ENCODE measurements at regions not wholly inside any gene's neighbourhood (a gene's known extent, or its start where the extent isn't known, plus 50 kb on each side); places are given as distances from the start of the nearest gene placed in this dataset.

DNA sequence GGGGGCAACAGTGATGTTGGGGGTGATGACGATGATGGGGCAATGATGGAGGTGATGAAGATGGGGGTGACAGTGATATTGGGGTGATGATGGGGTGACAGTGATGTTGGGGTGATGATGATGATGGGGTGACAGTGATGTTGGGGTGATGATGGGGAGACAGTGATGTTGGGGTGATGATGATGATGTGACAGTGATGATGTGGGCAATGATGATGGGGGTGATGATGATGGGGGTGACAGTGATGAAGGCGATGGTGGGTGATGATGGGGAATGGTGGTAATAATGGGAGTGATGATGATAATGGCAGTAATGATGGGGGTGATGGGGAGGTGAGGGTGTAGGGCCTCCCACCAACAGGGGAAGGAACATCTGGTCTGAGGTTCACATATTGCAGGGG, 150.6 kb downstream of the ERMARD start:
- Mint-ChIP-seq H3K27ac (no peak overlapping the region), H3K4me3 (no peak overlapping the region)
- 98% methylated on average over 2 of the region's 2 CpGs for WGBS (ENCODE audit: insufficient coverage)

DNA sequence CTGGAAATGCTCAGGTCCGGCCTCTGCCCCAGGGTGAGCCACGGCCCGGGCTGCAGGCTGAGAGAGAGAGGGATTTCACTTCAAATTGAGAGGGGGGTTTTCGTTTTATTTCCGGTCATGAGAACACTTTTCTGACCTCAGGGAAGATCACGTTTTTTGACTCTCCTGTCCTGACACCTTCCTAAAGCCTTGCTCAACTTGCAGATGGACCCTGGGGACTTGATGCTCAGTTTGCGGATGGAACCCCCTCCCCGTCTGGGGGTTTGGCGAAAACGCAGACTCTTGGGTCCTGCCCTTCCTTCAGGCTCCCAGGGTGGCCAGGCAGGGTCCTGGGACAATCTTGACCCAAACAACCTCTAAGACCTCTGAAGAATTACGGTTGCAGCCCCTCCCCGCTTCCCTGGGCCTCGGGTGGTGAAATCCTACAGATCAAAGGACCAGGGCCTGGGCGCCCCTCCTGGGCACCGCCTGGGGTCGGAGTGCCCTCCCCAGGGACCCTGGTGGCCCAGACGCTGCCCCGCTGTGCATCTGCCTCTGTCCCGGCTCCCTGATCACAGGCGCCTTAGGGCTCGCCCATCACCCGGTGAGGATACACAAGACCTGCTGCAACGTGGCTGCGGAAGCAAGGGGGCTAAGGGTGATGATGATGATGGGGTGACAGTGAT, 148.2 kb downstream of the ERMARD start:
- Histone ChIP-seq H3K4me3 (ENCODE audit: low read length) (no peak overlapping the region), H3K36me3 (ENCODE audit: control insufficient read depth, insufficient read depth, low read length) (no peaks in the 10 kb centered on the region), H3K27ac (ENCODE audit: low read length) (no peak overlapping the region), H3K4me1 (ENCODE audit: control insufficient read depth, insufficient read depth, low read length) (no peaks in the 10 kb centered on the region), H3K27me3 (ENCODE audit: control insufficient read depth, insufficient read depth, low read length) (no peaks in the 10 kb centered on the region), H3K9me3 (ENCODE audit: control insufficient read depth, insufficient read depth, low read length) (no peaks in the 10 kb centered on the region)
- Mint-ChIP-seq H3K9me3 (peaks cover 0 to 6% of the 10 kb centered on the region in 2 donors), H3K36me3 (no peaks in the 10 kb centered on the region), H3K4me1 (no peaks in the 10 kb centered on the region), H3K27me3 (ENCODE audit: low read depth in 2 of 2) (peaks cover 3 to 5% of the 10 kb centered on the region in 2 donors), H3K4me3 (no peak overlapping the region), H3K27ac (no peak overlapping the region)
- TF ChIP-seq, protein P1, sequence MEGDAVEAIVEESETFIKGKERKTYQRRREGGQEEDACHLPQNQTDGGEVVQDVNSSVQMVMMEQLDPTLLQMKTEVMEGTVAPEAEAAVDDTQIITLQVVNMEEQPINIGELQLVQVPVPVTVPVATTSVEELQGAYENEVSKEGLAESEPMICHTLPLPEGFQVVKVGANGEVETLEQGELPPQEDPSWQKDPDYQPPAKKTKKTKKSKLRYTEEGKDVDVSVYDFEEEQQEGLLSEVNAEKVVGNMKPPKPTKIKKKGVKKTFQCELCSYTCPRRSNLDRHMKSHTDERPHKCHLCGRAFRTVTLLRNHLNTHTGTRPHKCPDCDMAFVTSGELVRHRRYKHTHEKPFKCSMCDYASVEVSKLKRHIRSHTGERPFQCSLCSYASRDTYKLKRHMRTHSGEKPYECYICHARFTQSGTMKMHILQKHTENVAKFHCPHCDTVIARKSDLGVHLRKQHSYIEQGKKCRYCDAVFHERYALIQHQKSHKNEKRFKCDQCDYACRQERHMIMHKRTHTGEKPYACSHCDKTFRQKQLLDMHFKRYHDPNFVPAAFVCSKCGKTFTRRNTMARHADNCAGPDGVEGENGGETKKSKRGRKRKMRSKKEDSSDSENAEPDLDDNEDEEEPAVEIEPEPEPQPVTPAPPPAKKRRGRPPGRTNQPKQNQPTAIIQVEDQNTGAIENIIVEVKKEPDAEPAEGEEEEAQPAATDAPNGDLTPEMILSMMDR (IDR thresholded peaks at IDR 0.05): no peak
- no peak for ATAC-seq
- intact Hi-C loops (cut with micrococcal nuclease): no loop called here
- no peak for DNase-seq
- WGBS (ENCODE audit: insufficient coverage): 83% methylated on average over 24 of the region's 24 CpGs

More for the DNA sequence above, 150.6 kb downstream of the ERMARD start:
- ATAC-seq: no peak
- no peaks in the 10 kb centered on the region for H3K27me3 ChIP-seq (ENCODE audit: control insufficient read depth, insufficient read depth, low read length)
- Mint-ChIP-seq H3K4me1 (no peaks in the 10 kb centered on the region), H3K27me3 (ENCODE audit: low read depth in 2 of 2) (peaks cover 0 to 5% of the 10 kb centered on the region in 2 donors), H3K9me3 (peaks cover 0 to 6% of the 10 kb centered on the region in 2 donors), H3K36me3 (no peaks in the 10 kb centered on the region)
- DNase-seq: no peak
- H3K27ac ChIP-seq (ENCODE audit: low read length): no peak overlapping the region
- H3K9me3 ChIP-seq (ENCODE audit: control insufficient read depth, insufficient read depth, low read length): no peaks in the 10 kb centered on the region
- H3K36me3 ChIP-seq (ENCODE audit: control insufficient read depth, insufficient read depth, low read length): no peaks in the 10 kb centered on the region
- intact Hi-C loops (cut with micrococcal nuclease): no loop called here
- no peaks in the 10 kb centered on the region for H3K4me1 ChIP-seq (ENCODE audit: control insufficient read depth, insufficient read depth, low read length)
- TF ChIP-seq, protein P1 (IDR thresholded peaks at IDR 0.05): no peak
- no peak overlapping the region for H3K4me3 ChIP-seq (ENCODE audit: low read length)

DNA sequence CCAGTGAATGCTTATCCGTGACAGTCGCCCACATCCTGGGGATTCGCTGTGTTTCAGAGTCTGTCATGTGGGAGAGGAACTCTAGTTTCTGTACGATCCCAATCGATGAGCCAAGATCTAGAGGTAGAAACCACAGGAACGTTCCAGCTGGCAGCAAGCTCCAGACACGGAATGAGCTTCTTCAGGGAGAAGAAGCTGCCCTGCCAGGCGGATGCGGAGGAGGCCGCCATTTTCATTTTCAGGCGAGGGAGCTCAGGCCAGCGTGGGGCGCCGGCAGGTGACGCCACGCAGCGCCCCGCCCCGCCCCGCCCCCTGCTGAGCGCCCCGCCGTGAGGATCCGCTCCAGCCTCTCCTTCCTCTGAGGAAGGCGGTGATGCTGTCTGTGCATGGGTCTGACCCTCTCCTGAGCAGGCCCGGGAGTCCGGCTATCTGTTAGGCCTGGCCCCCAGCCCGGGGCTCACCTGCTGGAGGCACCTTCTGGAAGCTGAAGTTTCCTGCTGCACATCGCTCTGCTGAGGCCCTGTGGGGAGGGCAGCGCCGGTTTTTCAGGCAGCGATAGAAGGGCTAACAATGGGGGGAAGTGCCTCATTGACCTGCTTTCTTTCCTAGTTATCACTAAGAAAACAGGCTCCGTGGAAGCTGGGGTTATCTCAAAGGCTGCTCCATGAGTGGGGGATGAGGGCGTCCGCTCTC, 147.5 kb downstream of the ERMARD start:
- Mint-ChIP-seq H3K4me3 (no peak overlapping the region), H3K36me3 (no peaks in the 10 kb centered on the region), H3K27ac (no peak overlapping the region), H3K27me3 (ENCODE audit: low read depth in 2 of 2) (peaks cover 5 to 7% of the 10 kb centered on the region in 2 donors), H3K4me1 (no peaks in the 10 kb centered on the region), H3K9me3 (peaks cover 0 to 6% of the 10 kb centered on the region in 2 donors)
- Histone ChIP-seq H3K9me3 (ENCODE audit: control insufficient read depth, insufficient read depth, low read length) (no peaks in the 10 kb centered on the region), H3K27ac (ENCODE audit: low read length) (no peak overlapping the region), H3K36me3 (ENCODE audit: control insufficient read depth, insufficient read depth, low read length) (no peaks in the 10 kb centered on the region), H3K27me3 (ENCODE audit: control insufficient read depth, insufficient read depth, low read length) (no peaks in the 10 kb centered on the region), H3K4me3 (ENCODE audit: low read length) (no peak overlapping the region), H3K4me1 (ENCODE audit: control insufficient read depth, insufficient read depth, low read length) (no peaks in the 10 kb centered on the region)
- DNase-seq (no peak), ATAC-seq (no peak)
- intact Hi-C loops (cut with micrococcal nuclease): no loop called here
- TF ChIP-seq, protein P1 (IDR thresholded peaks at IDR 0.05): no peak
- 82% methylated on average over 35 of the region's 35 CpGs for WGBS (ENCODE audit: insufficient coverage)

Data from natural killer cell (primary cell).